ENCODE measurements at regions not wholly inside any gene's neighbourhood (a gene's known extent, or its start where the extent isn't known, plus 50 kb on each side); places are given as distances from the start of the nearest gene placed in this dataset.

GRCh38 chr16:86288716-86289294 lies 221.5 kb upstream of the FOXF1 start (continued):
- TF ChIP-seq HMGXB4 (CRISPR knock-in tag; IDR thresholded peaks at IDR 0.05; ENCODE audit: borderline replicate concordance), result no peak
- no peak for TF ChIP-seq USF2 (IDR thresholded peaks at IDR 0.05)

GRCh38 chr16:86289304-86289703 lies 221.0 kb upstream of the FOXF1 start:
- ATAC-seq (no peak), FAIRE-seq (no peak), DNase-seq (ENCODE audit: low read depth in 1 of 2, low spot score in 1 of 2) (no peak)
- Histone ChIP-seq H3K4me2 (no peak overlapping the region), H3K4me3 (no peak overlapping the region), H3K4me1 (no peaks in the 10 kb centered on the region), H3K9me3 (no peaks in the 10 kb centered on the region), H3K27ac (no peak overlapping the region)
- 32% methylated on average over 11 of the region's 11 CpGs for WGBS (ENCODE audit: missing lambda C conversion rate)
- ChIA-PET CTCF (no interaction called here), POLR2A (no interaction called here)
- no peak for TF ChIP-seq RCOR1 (IDR thresholded peaks at IDR 0.05; ENCODE audit: low read depth, low read length)
- no peak for TF ChIP-seq JUN (IDR thresholded peaks at IDR 0.05)
- no peak for TF ChIP-seq NPAS2 (CRISPR knock-in tag; IDR thresholded peaks at IDR 0.05; ENCODE audit: borderline replicate concordance)
- no peak for TF ChIP-seq ATOH8 (CRISPR knock-in tag; IDR thresholded peaks at IDR 0.05; ENCODE audit: low read depth)
- TF ChIP-seq BHLHE40 (IDR thresholded peaks at IDR 0.05; ENCODE audit: low read depth, low read length), result no peak
- no peak for TF ChIP-seq ZC3H11A (IDR thresholded peaks at IDR 0.05)
- no peak for TF ChIP-seq HEYL (CRISPR knock-in tag; IDR thresholded peaks at IDR 0.05)
- TF ChIP-seq HDAC2 (IDR thresholded peaks at IDR 0.05), result no peak
- TF ChIP-seq NR3C1 (IDR thresholded peaks at IDR 0.05), result no peak
- no peak for TF ChIP-seq BCL3 (IDR thresholded peaks at IDR 0.05)
- no peak for TF ChIP-seq POLR2AphosphoS2 (conservative IDR thresholded peaks at IDR 0.05; ENCODE audit: low read length)
- TF ChIP-seq RFX5 (IDR thresholded peaks at IDR 0.05), result no peak

GRCh38 chr16:86289907-86290306 lies 220.4 kb upstream of the FOXF1 start:
- Histone ChIP-seq H3K9me3 (no peaks in the 10 kb centered on the region), H3K4me2 (no peak overlapping the region), H3K4me1 (no peaks in the 10 kb centered on the region), H3K4me3 (no peak overlapping the region), H3K27ac (no peak overlapping the region)
- no peak for DNase-seq (ENCODE audit: low read depth in 1 of 2, low spot score in 1 of 2)
- POLR2A ChIA-PET, result no interaction called here
- no peak for FAIRE-seq
- no peak for ATAC-seq
- CTCF ChIA-PET, result no interaction called here
- 10% methylated on average over 2 of the region's 2 CpGs for WGBS (ENCODE audit: missing lambda C conversion rate)
- TF ChIP-seq HDAC2 (IDR thresholded peaks at IDR 0.05) (no peak), MAX (IDR thresholded peaks at IDR 0.05) (no peak), EHMT2 (IDR thresholded peaks at IDR 0.05; ENCODE audit: low read depth) (no peak), ATOH8 (CRISPR knock-in tag; IDR thresholded peaks at IDR 0.05; ENCODE audit: low read depth) (no peak), RAD21 (conservative IDR thresholded peaks at IDR 0.05 in 1 of 2, IDR thresholded peaks at IDR 0.05 in 1 of 2) (no peak), BHLHE40 (IDR thresholded peaks at IDR 0.05; ENCODE audit: low read depth, low read length) (no peak), RFX5 (IDR thresholded peaks at IDR 0.05) (no peak), POLR2AphosphoS2 (conservative IDR thresholded peaks at IDR 0.05; ENCODE audit: low read length) (no peak), SREBF2 (IDR thresholded peaks at IDR 0.05) (no peak), RARB (CRISPR knock-in tag; IDR thresholded peaks at IDR 0.05) (no peak), CHD2 (IDR thresholded peaks at IDR 0.05; ENCODE audit: low read length, partially characterized antibody) (no peak), MAFK (IDR thresholded peaks at IDR 0.05; ENCODE audit: partially characterized antibody) (no peak), SMC3 (IDR thresholded peaks at IDR 0.05) (no peak), ELK1 (IDR thresholded peaks at IDR 0.05; ENCODE audit: low read depth, low read length) (no peak), NFE2L2 (conservative IDR thresholded peaks at IDR 0.05; ENCODE audit: low read length) (no peak), CTCF (IDR thresholded peaks at IDR 0.05) (no peak), CEBPB (IDR thresholded peaks at IDR 0.05) (no peak), FOXS1 (CRISPR knock-in tag; IDR thresholded peaks at IDR 0.05) (no peak), MYC (IDR thresholded peaks at IDR 0.05; ENCODE audit: borderline replicate concordance, low read length) (no peak)

Data from A549 (cell line).